ENCODE measurements at regions not wholly inside any gene's neighbourhood (a gene's known extent, or its start where the extent isn't known, plus 50 kb on each side); places are given as distances from the start of the nearest gene placed in this dataset.
"Not testable (repeated sequence)": the region's sequence is repeated elsewhere in the genome, so short reads cannot be mapped to it uniquely, and the experiment has no call there.

- no peak for DNase-seq
Measured at GRCh38 chr5:15333091-15333490, 166.9 kb upstream of the FBXL7 start.

- no peak for DNase-seq
Measured at GRCh38 chr5:15326932-15327331, 173.0 kb upstream of the FBXL7 start.

GRCh38 chr5:15326471-15326870 lies 173.5 kb upstream of the FBXL7 start:
- DNase-seq = no peak

- DNase-seq = no peak
Measured at GRCh38 chr5:15322421-15322820, 177.6 kb upstream of the FBXL7 start.

- no peak for DNase-seq
Measured at GRCh38 chr5:15321776-15322175, 178.2 kb upstream of the FBXL7 start.

- no peak for DNase-seq
Measured at GRCh38 chr5:15320871-15321270, 179.1 kb upstream of the FBXL7 start.

- no peak for DNase-seq
Measured at GRCh38 chr5:15304914-15305834, 194.8 kb upstream of the FBXL7 start.

- DNase-seq = no peak
Measured at GRCh38 chr5:15304066-15304731, 195.8 kb upstream of the FBXL7 start.

GRCh38 chr5:15300141-15300540 lies 199.8 kb upstream of the FBXL7 start:
- DNase-seq = no peak

- DNase-seq = peak; percentile 43
Measured at GRCh38 chr5:15290953-15291352, 209.0 kb upstream of the FBXL7 start.

- peak; percentile 30 for DNase-seq
Measured at GRCh38 chr5:15286650-15287049, 213.3 kb upstream of the FBXL7 start.

GRCh38 chr5:15285901-15286583 lies 213.9 kb upstream of the FBXL7 start:
- peak; percentile 35 for DNase-seq

GRCh38 chr5:15284706-15285105 lies 215.3 kb upstream of the FBXL7 start:
- DNase-seq = no peak

- no peak for DNase-seq
Measured at GRCh38 chr5:15283076-15283475, 216.9 kb upstream of the FBXL7 start.

GRCh38 chr5:15282611-15283010 lies 217.4 kb upstream of the FBXL7 start:
- no peak for DNase-seq

GRCh38 chr5:15271596-15271995 lies 228.4 kb upstream of the FBXL7 start:
- DNase-seq = not testable (repeated sequence)

- DNase-seq = no peak
Measured at GRCh38 chr5:15267966-15268365, 232.0 kb upstream of the FBXL7 start.

GRCh38 chr5:15266841-15267240 lies 233.1 kb upstream of the FBXL7 start:
- DNase-seq = no peak

- DNase-seq = no peak
Measured at GRCh38 chr5:15266229-15266628, 233.8 kb upstream of the FBXL7 start.

GRCh38 chr5:15263942-15264341 lies 236.0 kb upstream of the FBXL7 start:
- DNase-seq = no peak

GRCh38 chr5:15263406-15263805 lies 236.6 kb upstream of the FBXL7 start:
- DNase-seq = no peak

- DNase-seq = no peak
Measured at GRCh38 chr5:15261269-15261995, 238.5 kb upstream of the FBXL7 start.
